ENCODE measurements at regions not wholly inside any gene's neighbourhood (a gene's known extent, or its start where the extent isn't known, plus 50 kb on each side); places are given as distances from the start of the nearest gene placed in this dataset.

DNA sequence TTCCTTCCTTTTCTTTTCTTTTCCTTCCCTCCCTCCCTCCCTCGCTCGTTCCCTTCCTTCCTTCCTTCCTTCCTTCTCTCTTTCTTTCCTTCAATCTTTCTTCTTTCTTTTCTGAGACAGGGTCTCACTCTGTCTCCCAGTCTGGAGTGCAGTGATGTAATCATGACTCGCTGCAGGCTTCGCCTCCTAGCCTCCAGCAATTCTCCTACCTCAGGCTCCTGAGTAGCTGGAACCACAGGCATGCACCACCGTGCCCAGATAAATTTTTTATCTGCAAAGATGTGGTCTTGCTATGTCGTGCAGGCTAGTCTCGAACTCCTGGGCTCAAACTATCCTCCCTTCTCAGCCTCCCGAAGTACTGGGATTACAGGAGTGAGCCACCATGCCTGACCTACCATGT, 81.4 kb downstream of the SPATA31C2 start:
- dilution Hi-C loops (cut with MboI; ENCODE audit: extremely low pct_ligation_motif_present, low sequenced_read_pairs): no loop called here
- POLR2A ChIA-PET: no interaction called here
- no peak for FAIRE-seq

More for the DNA sequence above, 81.4 kb downstream of the SPATA31C2 start:
- Histone ChIP-seq H3K9me1 (replicated peaks; ENCODE audit: control insufficient read depth, extremely low read depth, insufficient read depth, low read length) (no peaks in the 10 kb centered on the region), H3K4me2 (ENCODE audit: insufficient read depth, low read length) (no peak overlapping the region), H3K27ac (ENCODE audit: insufficient read depth, low read depth, low read length) (no peak overlapping the region), H3K4me1 (ENCODE audit: control insufficient read depth, extremely low read depth, insufficient read depth, low read length) (no peaks in the 10 kb centered on the region), H2AFZ (ENCODE audit: low read depth, low read length) (no peak overlapping the region), H3K27me3 (ENCODE audit: control insufficient read depth in 2 of 2, insufficient read depth in 2 of 2, low read length in 2 of 2) (no peaks in the 10 kb centered on the region), H3K4me3 (replicated peaks in 1 of 3; ENCODE audit: insufficient read depth in 1 of 3, low read depth in 1 of 3, low read length in 3 of 3) (no peak overlapping the region), H3K79me2 (ENCODE audit: control insufficient read depth, insufficient read depth, low read length) (no peaks in the 10 kb centered on the region), H3K9me3 (replicated peaks; ENCODE audit: control insufficient read depth, insufficient read depth, low read length) (no peaks in the 10 kb centered on the region), H4K20me1 (replicated peaks; ENCODE audit: control insufficient read depth, extremely low read depth, insufficient read depth, low read length) (no peaks in the 10 kb centered on the region), H3K36me3 (ENCODE audit: control insufficient read depth in 2 of 2, extremely low read depth in 1 of 2, insufficient read depth in 2 of 2, low read length in 2 of 2) (no peaks in the 10 kb centered on the region), H3K9ac (replicated peaks; ENCODE audit: extremely low read depth, insufficient read depth, low read length) (no peak overlapping the region)
- BruUV-seq (replicated peaks): no TSS peak
- CTCF ChIA-PET: no interaction called here
- TF ChIP-seq MYC (IDR thresholded peaks at IDR 0.05; ENCODE audit: low read depth, low read length): no peak
- TF ChIP-seq, protein P1, sequence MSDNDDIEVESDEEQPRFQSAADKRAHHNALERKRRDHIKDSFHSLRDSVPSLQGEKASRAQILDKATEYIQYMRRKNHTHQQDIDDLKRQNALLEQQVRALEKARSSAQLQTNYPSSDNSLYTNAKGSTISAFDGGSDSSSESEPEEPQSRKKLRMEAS (IDR thresholded peaks at IDR 0.05; ENCODE audit: insufficient read depth, insufficient read length): no peak
- TF ChIP-seq, protein P2, sequence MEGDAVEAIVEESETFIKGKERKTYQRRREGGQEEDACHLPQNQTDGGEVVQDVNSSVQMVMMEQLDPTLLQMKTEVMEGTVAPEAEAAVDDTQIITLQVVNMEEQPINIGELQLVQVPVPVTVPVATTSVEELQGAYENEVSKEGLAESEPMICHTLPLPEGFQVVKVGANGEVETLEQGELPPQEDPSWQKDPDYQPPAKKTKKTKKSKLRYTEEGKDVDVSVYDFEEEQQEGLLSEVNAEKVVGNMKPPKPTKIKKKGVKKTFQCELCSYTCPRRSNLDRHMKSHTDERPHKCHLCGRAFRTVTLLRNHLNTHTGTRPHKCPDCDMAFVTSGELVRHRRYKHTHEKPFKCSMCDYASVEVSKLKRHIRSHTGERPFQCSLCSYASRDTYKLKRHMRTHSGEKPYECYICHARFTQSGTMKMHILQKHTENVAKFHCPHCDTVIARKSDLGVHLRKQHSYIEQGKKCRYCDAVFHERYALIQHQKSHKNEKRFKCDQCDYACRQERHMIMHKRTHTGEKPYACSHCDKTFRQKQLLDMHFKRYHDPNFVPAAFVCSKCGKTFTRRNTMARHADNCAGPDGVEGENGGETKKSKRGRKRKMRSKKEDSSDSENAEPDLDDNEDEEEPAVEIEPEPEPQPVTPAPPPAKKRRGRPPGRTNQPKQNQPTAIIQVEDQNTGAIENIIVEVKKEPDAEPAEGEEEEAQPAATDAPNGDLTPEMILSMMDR (IDR thresholded peaks at IDR 0.05; ENCODE audit: extremely low read depth in 1 of 2, insufficient read depth in 1 of 2, low read depth in 1 of 2, low read length in 2 of 2): no peak
- TF ChIP-seq POLR2A (IDR thresholded peaks at IDR 0.05; ENCODE audit: low read depth, low read length): no peak
- TF ChIP-seq POLR2AphosphoS5 (IDR thresholded peaks at IDR 0.05; ENCODE audit: insufficient read depth, low read depth, low read length): no peak
- no peak for TF ChIP-seq FOS (IDR thresholded peaks at IDR 0.05; ENCODE audit: borderline replicate concordance, insufficient read depth, low read length)
- TF ChIP-seq EZH2 (IDR thresholded peaks at IDR 0.05; ENCODE audit: borderline replicate concordance, low read depth, low read length, severe bottlenecking): no peak
- no peak for TF ChIP-seq JUN (IDR thresholded peaks at IDR 0.05; ENCODE audit: borderline replicate concordance, insufficient read depth, insufficient read length, low read depth)
- no peak for TF ChIP-seq GATA2 (IDR thresholded peaks at IDR 0.05; ENCODE audit: insufficient read depth, insufficient read length, low read depth, low read length)
- DNase-seq (ENCODE audit: low read depth, low spot score): no peak
- intact Hi-C loops (cut with micrococcal nuclease): no loop called here

Measured in endothelial cell of umbilical vein (primary cell).